ENCODE measurements at regions not wholly inside any gene's neighbourhood (a gene's known extent, or its start where the extent isn't known, plus 50 kb on each side); places are given as distances from the start of the nearest gene placed in this dataset.

GRCh38 chr13:80010846-80011245, 330.1 kb downstream of the SPRY2 start:
- TF ChIP-seq CTCF (IDR thresholded peaks at IDR 0.05) (no peak), POLR2A (IDR thresholded peaks at IDR 0.05) (no peak)
